WTC11 (cell line): ENCODE measurements at regions not wholly inside any gene's neighbourhood (a gene's known extent, or its start where the extent isn't known, plus 50 kb on each side); places are given as distances from the start of the nearest gene placed in this dataset.

ENCODE experiments used
- ATF1 ChIP-seq: sonication (generic); formaldehyde crosslinking; IDR thresholded peaks from 2 replicates; pipeline ENCODE4 v1.8.1; 2023; ENCODE audit warnings: mild to moderate bottlenecking, moderate library complexity, missing genetic modification reagents
- ATF3 ChIP-seq: sonication (generic); formaldehyde crosslinking; conservative IDR thresholded peaks from 2 replicates; pipeline ENCODE4 v1.8.1; 2022; ENCODE audit warnings: mild to moderate bottlenecking, missing genetic modification reagents
- CBFB ChIP-seq: sonication (generic); formaldehyde crosslinking; IDR thresholded peaks from 2 replicates; pipeline ENCODE4 v1.8.1; 2022; ENCODE audit warnings: mild to moderate bottlenecking, low read depth, missing genetic modification reagents
- GRHL2 ChIP-seq: fragments of 250-450 bp; sonication (Bioruptor Pico); IDR thresholded peaks from 2 replicates; pipeline ENCODE4 v1.8.0; 2022; ENCODE audit warnings: mild to moderate bottlenecking, moderate library complexity; ENCODE audit not compliant: insufficient replicate concordance, severe bottlenecking
- SMAD3 ChIP-seq: sonication (generic); formaldehyde crosslinking; IDR thresholded peaks from 2 replicates; pipeline ENCODE4 v1.8.0; 2022; ENCODE audit warnings: missing genetic modification reagents, mild to moderate bottlenecking, borderline replicate concordance
- SP1 ChIP-seq: sonication (generic); formaldehyde crosslinking; conservative IDR thresholded peaks from 2 replicates; pipeline ENCODE4 v1.8.1; 2022; ENCODE audit warnings: missing genetic modification reagents
- TCF7 ChIP-seq: sonication (generic); formaldehyde crosslinking; IDR thresholded peaks from 2 replicates; pipeline ENCODE4 v1.8.0; 2022; ENCODE audit warnings: mild to moderate bottlenecking, low read depth, missing genetic modification reagents, moderate library complexity
- TEAD4 ChIP-seq: sonication (generic); formaldehyde crosslinking; IDR thresholded peaks from 2 replicates; pipeline ENCODE4 v1.8.0; 2022; ENCODE audit warnings: mild to moderate bottlenecking, missing genetic modification reagents
- TF ChIP-seq, protein P1 (sequence below): fragments of 200-600 bp; IDR thresholded peaks from 2 replicates; pipeline ENCODE4 v1.8.0; 2022; ENCODE audit warnings: antibody characterized with exemption
- TF ChIP-seq, protein P2 (sequence below): sonication (generic); formaldehyde crosslinking; IDR thresholded peaks from 2 replicates; pipeline ENCODE4 v1.8.0; 2022; ENCODE audit warnings: mild to moderate bottlenecking, missing genetic modification reagents

DNA sequence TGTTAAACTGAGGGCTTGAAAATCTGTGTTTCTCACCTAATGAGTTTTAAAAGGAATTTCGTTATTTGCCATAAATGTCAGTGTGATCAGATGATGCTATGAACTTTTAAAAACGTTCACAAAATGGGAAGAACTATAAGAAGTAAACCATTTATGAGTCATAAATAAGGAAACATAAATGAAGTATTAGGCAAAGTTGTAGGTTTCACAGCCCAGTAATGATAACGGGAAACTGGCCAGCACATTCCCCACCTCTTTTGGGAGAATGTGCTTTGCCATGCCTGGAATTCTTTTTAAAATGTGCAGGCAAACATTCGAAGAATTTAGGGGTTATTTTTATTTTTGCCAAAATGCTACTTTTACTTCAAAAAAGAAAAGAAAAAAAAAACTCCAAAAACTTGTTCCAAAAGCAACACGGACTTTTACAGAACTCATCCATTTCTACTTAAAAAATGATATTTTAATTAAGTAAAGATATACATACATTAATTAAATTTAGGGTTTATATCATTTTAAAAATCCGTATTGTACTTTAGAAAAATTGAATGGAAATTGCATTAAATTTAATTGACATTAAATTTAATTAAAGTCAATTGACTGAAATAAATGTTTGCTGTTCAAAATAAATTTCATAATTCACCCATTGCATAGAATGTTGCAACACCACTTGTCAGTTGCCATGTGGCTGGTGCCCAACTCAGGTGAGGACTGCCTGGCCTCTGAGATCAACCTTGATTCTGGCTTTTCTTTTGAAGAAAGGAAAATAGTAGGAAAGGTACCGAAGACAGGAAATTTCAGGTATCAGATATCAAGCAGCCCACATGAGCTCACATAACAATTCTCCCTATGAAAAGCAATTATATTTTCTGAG is 1198.5 kb downstream of the EFNB2 start:
- TF ChIP-seq TCF7 (CRISPR knock-in tag) (no peak), ATF3 (CRISPR knock-in tag) (no peak), TEAD4 (CRISPR knock-in tag) (no peak), GRHL2 (CRISPR knock-in tag) (no peak), SMAD3 (CRISPR knock-in tag) (no peak), ATF1 (CRISPR knock-in tag) (no peak), CBFB (CRISPR knock-in tag) (no peak), SP1 (CRISPR knock-in tag) (no peak)
- TF ChIP-seq, protein P1, sequence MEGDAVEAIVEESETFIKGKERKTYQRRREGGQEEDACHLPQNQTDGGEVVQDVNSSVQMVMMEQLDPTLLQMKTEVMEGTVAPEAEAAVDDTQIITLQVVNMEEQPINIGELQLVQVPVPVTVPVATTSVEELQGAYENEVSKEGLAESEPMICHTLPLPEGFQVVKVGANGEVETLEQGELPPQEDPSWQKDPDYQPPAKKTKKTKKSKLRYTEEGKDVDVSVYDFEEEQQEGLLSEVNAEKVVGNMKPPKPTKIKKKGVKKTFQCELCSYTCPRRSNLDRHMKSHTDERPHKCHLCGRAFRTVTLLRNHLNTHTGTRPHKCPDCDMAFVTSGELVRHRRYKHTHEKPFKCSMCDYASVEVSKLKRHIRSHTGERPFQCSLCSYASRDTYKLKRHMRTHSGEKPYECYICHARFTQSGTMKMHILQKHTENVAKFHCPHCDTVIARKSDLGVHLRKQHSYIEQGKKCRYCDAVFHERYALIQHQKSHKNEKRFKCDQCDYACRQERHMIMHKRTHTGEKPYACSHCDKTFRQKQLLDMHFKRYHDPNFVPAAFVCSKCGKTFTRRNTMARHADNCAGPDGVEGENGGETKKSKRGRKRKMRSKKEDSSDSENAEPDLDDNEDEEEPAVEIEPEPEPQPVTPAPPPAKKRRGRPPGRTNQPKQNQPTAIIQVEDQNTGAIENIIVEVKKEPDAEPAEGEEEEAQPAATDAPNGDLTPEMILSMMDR, result no peak
- TF ChIP-seq, protein P2, sequence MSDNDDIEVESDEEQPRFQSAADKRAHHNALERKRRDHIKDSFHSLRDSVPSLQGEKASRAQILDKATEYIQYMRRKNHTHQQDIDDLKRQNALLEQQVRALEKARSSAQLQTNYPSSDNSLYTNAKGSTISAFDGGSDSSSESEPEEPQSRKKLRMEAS (CRISPR knock-in tag), result no peak
